ENCODE measurements at regions not wholly inside any gene's neighbourhood (a gene's known extent, or its start where the extent isn't known, plus 50 kb on each side); places are given as distances from the start of the nearest gene placed in this dataset.

DNA sequence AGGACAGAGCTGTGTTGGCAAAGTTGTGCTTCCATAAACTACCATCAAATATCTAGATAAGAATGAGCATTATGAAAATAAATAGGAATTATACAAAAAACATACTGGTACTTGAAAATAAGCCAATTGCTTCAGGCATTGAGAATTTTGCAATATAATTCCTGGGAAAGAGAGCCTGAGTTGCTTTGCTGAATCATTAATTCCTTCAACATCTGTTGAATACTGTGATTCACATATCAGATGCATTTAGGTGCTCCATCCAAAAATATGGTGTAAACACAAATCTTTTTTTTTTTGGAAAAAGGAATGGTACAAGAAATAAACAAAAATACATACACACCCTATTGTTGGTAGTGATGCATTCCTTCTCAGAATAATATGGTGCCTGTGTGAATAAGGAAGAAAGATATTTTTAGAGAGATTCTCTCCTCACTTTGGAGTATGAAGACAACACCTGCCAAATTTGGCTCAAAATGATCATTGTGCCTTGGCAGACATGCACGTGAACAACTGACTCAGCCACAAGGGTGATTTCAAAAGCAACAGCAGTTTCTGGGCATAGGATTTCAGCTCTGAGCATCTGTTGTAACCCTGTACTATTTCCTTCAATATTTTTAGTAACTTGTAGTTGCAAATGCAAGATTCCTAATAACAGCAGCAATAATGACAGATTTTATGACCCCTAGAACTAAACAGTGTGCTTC, 96.7 kb downstream of the CAVIN4 start:
- no peak for TF ChIP-seq CTCF (IDR thresholded peaks at IDR 0.05; ENCODE audit: control extremely low read depth, extremely low read depth, low read depth, missing control alignments)
- ChIA-PET POLR2A (no interaction called here), CTCF (no interaction called here)
- DNase-seq (ENCODE audit: extremely low spot score): no peak

DNA sequence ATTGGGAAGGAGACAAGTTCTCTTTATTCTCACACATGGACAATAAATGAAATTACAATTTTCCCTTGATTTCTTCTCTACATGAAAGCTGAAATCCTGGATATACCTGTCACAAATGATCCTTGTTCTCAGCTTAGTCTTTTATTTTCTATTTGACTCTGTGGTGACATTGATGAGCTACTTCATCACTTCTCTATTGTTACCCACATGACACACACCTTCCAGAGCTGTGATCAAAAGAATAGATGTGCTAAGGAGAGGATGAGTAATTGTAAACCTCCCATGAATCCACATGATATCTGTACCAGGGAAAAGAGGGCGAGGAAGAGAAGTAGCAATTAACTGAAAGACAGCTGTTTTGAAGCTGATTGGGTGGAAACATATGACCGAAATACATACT, 102.0 kb downstream of the CAVIN4 start:
- no peak for TF ChIP-seq CTCF (IDR thresholded peaks at IDR 0.05; ENCODE audit: control extremely low read depth, extremely low read depth, low read depth, missing control alignments)
- DNase-seq (ENCODE audit: extremely low spot score): no peak
- ChIA-PET POLR2A (no interaction called here), CTCF (interaction anchor here (1.5 to 1.9 kb wide), 2 partner anchors 9 to 12 kb away, joined by 3 to 6 read pairs; no protein-coding TSS in a partner anchor)

- CTCF ChIA-PET: interaction anchor here (1.2 to 3.0 kb wide), 2 partner anchors 23 to 28 kb away, joined by 3 to 10 read pairs; no protein-coding TSS in a partner anchor
- DNase-seq (ENCODE audit: extremely low spot score): no peak
- POLR2A ChIA-PET: no interaction called here
- TF ChIP-seq CTCF (IDR thresholded peaks at IDR 0.05; ENCODE audit: control extremely low read depth, extremely low read depth, low read depth, missing control alignments): no peak
Measured at GRCh38 chr9:100686420-100686819, 108.5 kb downstream of the CAVIN4 start.

DNA sequence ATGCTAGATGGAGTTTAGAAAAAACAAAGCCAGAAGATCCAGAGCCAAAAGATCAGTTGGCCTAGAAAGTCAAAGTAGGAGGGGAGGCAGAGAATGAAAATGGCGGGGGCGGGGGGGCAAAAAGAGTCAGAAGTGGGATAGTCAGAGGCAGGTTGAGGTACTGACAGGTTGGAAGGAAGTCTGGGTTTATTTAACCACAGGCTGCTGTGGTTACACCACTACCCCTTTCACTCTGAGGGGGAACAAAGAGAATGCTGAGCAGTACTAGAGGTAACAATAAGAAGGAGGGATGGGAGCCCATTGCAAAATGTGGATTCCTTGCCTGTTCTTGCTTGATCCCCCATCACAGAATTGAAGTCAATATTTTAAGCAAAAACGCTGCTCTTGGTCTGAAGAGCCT, 111.8 kb downstream of the CAVIN4 start:
- ChIA-PET CTCF (interaction anchor here (1.0 to 2.0 kb wide), 2 partner anchors 10 kb away, joined by 4 to 6 read pairs; no protein-coding TSS in a partner anchor), POLR2A (no interaction called here)
- no peak for TF ChIP-seq CTCF (IDR thresholded peaks at IDR 0.05; ENCODE audit: control extremely low read depth, extremely low read depth, low read depth, missing control alignments)
- no peak for DNase-seq (ENCODE audit: extremely low spot score)

DNA sequence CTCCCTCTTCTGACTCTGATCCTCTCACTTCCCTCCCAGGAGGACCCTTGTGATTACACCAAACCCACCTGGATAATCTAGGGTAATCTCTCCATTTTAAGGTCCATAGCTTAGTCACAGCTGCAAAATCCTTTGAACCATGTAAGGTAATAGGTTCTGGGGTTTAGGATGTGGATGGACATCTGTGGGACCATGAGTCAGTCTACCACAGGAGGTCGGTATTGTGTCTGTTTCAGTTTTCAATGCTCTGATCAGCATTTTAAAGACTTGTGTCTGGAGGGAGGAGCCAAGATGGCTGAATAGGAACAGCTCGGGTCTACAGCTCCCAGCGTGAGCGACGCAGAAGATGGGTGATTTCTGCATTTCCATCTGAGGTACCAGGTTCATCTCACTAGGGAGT, 112.6 kb downstream of the CAVIN4 start:
- no peak for TF ChIP-seq CTCF (IDR thresholded peaks at IDR 0.05; ENCODE audit: control extremely low read depth, extremely low read depth, low read depth, missing control alignments)
- ChIA-PET CTCF (no interaction called here), POLR2A (no interaction called here)
- no peak for DNase-seq (ENCODE audit: extremely low spot score)

DNA sequence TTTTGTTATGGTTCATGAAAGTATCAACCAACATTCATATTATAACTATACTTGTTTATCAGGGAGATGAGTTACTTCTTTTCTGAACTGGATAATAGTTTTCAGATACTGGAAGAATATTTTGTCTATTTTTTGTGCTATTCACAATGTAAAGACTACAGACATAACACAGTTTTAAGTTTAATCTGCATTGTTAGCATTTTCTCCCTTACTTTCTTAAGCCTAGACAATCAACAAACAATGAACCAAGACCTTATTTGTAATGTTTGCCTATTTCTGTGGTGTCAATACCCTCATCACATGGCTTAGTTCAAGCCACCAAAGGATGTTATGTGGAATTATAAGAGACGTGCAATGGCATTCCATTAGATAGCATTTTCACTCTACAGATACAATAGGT, 119.5 kb downstream of the CAVIN4 start:
- ChIA-PET CTCF (interaction anchor here (1.0 to 5.3 kb wide), 6 partner anchors 8 to 614 kb away, joined by 3 to 32 read pairs (median 4); no protein-coding TSS in a partner anchor), POLR2A (no interaction called here)
- no peak for DNase-seq (ENCODE audit: extremely low spot score)
- TF ChIP-seq CTCF (IDR thresholded peaks at IDR 0.05; ENCODE audit: control extremely low read depth, extremely low read depth, low read depth, missing control alignments): no peak

All from GM10248 (cell line).